SK-N-SH (cell line): ENCODE measurements at regions not wholly inside any gene's neighbourhood (a gene's known extent, or its start where the extent isn't known, plus 50 kb on each side); places are given as distances from the start of the nearest gene placed in this dataset.

Experiments used
- CTCF ChIA-PET: fragments of 300-600, 350-600 bp; formaldehyde crosslinking; extraction: SDS; loops from one replicate; lab custom pipeline; 2021; lab: Yijun Ruan, JAX
- POLR2A ChIA-PET: fragments of 350-600 bp; sonication (Branson Sonifier 250); formaldehyde crosslinking; extraction: SDS; loops from one replicate; lab custom pipeline; 2020; ENCODE audit warnings: antibody characterized with exemption, inconsistent platforms; lab: Yijun Ruan, JAX
- DNase-seq: peaks from one replicate; pipeline ENCODE4 v3.0.0; 2012
- H2AFZ ChIP-seq: fragments of 200-600 bp; sonication (generic); 2 replicates; pipeline ENCODE4 v1.8.1; 2016; ENCODE audit warnings: antibody characterized with exemption, mild to moderate bottlenecking, low read depth
- H3F3A ChIP-seq: fragments of 200-600 bp; sonication (generic); replicated peaks from 2 replicates; pipeline ENCODE3; 2016; ENCODE audit warnings: antibody characterized with exemption, mild to moderate bottlenecking; ENCODE audit not compliant: insufficient read depth
- H3K27ac ChIP-seq, 2 experiments: fragments of 200-500 bp in 1 of 2; fragments of 200-600 bp in 1 of 2; sonication (Bioruptor generic) in 1 of 2; sonication (generic), shearing (Covaris generic) in 1 of 2; 2 replicates each; pipeline versions ENCODE4 v1.5.1 to v1.6.1; 2014 to 2016; ENCODE audit warnings: low read depth in 2 of 2, inconsistent platforms in 1 of 2, low read length in 1 of 2, mild to moderate bottlenecking in 1 of 2, mixed read lengths in 1 of 2
- H3K27me3 ChIP-seq: fragments of 200-600 bp; sonication (generic), shearing (Covaris generic); 2 replicates; pipeline ENCODE4 v1.6.1; 2016; ENCODE audit warnings: mixed run types; ENCODE audit not compliant: insufficient read depth
- H3K36me3 ChIP-seq, 2 experiments: fragments of 200-500 bp in 1 of 2; fragments of 200-600 bp in 1 of 2; sonication (Bioruptor generic) in 1 of 2; sonication (generic) in 1 of 2; replicated peaks in 1 of 2; 2 replicates each; pipeline versions ENCODE3 to v1.5.1; 2014 to 2016; ENCODE audit warnings: low read length in 1 of 2, mild to moderate bottlenecking in 1 of 2; ENCODE audit not compliant: insufficient read depth in 2 of 2, control insufficient read depth in 1 of 2
- H3K4me1 ChIP-seq, 2 experiments: fragments of 200-500 bp in 1 of 2; fragments of 200-600 bp in 1 of 2; sonication (Bioruptor generic) in 1 of 2; sonication (generic), shearing (Covaris generic) in 1 of 2; 2 replicates each; pipeline versions ENCODE4 v1.5.1 to v1.6.1; 2014 to 2016; ENCODE audit warnings: low read depth in 1 of 2, low read length in 1 of 2, mixed run types in 1 of 2; ENCODE audit not compliant: insufficient read depth in 2 of 2, control insufficient read depth in 1 of 2
- H3K4me2 ChIP-seq: fragments of 200-600 bp; sonication (generic), shearing (Covaris generic); 2 replicates; pipeline ENCODE4 v1.6.1; 2017; ENCODE audit warnings: mixed run types
- H3K4me3 ChIP-seq, 2 experiments: fragments of 200-500 bp in 1 of 2; fragments of 200-600 bp in 1 of 2; sonication (Bioruptor generic) in 1 of 2; sonication (generic), shearing (Covaris generic) in 1 of 2; 2 replicates each; pipeline versions ENCODE4 v1.5.1 to v1.8.1; 2014 to 2016; ENCODE audit warnings: low read depth in 2 of 2, inconsistent platforms in 1 of 2, low read length in 1 of 2, mild to moderate bottlenecking in 1 of 2, mixed read lengths in 1 of 2, moderate library complexity in 1 of 2
- H3K79me2 ChIP-seq: fragments of 200-600 bp; sonication (generic); 2 replicates; pipeline ENCODE4 v1.8.1; 2017; ENCODE audit warnings: mild to moderate bottlenecking; ENCODE audit not compliant: insufficient read depth
- H3K9ac ChIP-seq: fragments of 200-600 bp; sonication (generic); 2 replicates; pipeline ENCODE4 v1.6.1; 2017; ENCODE audit warnings: mixed run types
- H3K9me2 ChIP-seq: fragments of 200-600 bp; sonication (generic); 2 replicates; pipeline ENCODE4 v1.6.1; 2017; ENCODE audit warnings: mixed run types
- H3K9me3 ChIP-seq: fragments of 200-600 bp; sonication (generic); 2 replicates; pipeline ENCODE4 v1.6.1; 2017; ENCODE audit warnings: mixed run types, mild to moderate bottlenecking, moderate library complexity
- H4K20me1 ChIP-seq: fragments of 200-600 bp; sonication (generic); 2 replicates; pipeline ENCODE4 v1.6.1; 2017; ENCODE audit warnings: mild to moderate bottlenecking, mixed run types; ENCODE audit not compliant: insufficient read depth
- CHD2 ChIP-seq: fragments of 150-350 bp; IDR thresholded peaks from 2 replicates; pipeline ENCODE4 v1.6.1; 2018; ENCODE audit warnings: low read length; ENCODE audit not compliant: partially characterized antibody
- EP300 ChIP-seq, 2 experiments: IDR thresholded peaks; 2 replicates each; pipeline versions ENCODE4 v1.4.0 to v1.6.1; 2012; ENCODE audit warnings: borderline replicate concordance in 1 of 2, low read depth in 1 of 2, low read length in 1 of 2
- FOXM1 ChIP-seq: IDR thresholded peaks from 2 replicates; pipeline ENCODE4 v1.4.0; 2012; ENCODE audit warnings: low read depth, mild to moderate bottlenecking
- MXI1 ChIP-seq: IDR thresholded peaks from 2 replicates; pipeline ENCODE4 v1.6.1; 2012; ENCODE audit warnings: mild to moderate bottlenecking, low read depth, low read length, improper control_type of control experiment
- NFIC ChIP-seq: IDR thresholded peaks from 2 replicates; pipeline ENCODE4 v1.4.0; 2012; ENCODE audit warnings: borderline replicate concordance
- NRF1 ChIP-seq: IDR thresholded peaks from 2 replicates; pipeline ENCODE4 v1.6.1; 2012; ENCODE audit warnings: low read depth, mild to moderate bottlenecking, low read length
- POLR2AphosphoS5 ChIP-seq: IDR thresholded peaks from 2 replicates; pipeline ENCODE4 v1.6.1; 2012; ENCODE audit warnings: low read depth, low read length
- RAD21 ChIP-seq: IDR thresholded peaks from 2 replicates; pipeline ENCODE4 v1.6.1; 2012; ENCODE audit warnings: mild to moderate bottlenecking, low read length
- SIN3A ChIP-seq: IDR thresholded peaks from 2 replicates; pipeline ENCODE4 v1.6.1; 2012; ENCODE audit warnings: low read depth, mild to moderate bottlenecking, low read length, moderate library complexity, borderline replicate concordance
- SMC3 ChIP-seq: IDR thresholded peaks from 2 replicates; pipeline ENCODE4 v1.6.1; 2012; ENCODE audit warnings: low read depth, low read length, improper control_type of control experiment
- TAF1 ChIP-seq: IDR thresholded peaks from 2 replicates; pipeline ENCODE4 v1.6.1; 2012; ENCODE audit warnings: low read depth, mild to moderate bottlenecking, low read length, moderate library complexity, borderline replicate concordance
- TCF12 ChIP-seq: IDR thresholded peaks from 2 replicates; pipeline ENCODE4 v1.4.0; 2012
- YY1 ChIP-seq: IDR thresholded peaks from 2 replicates; pipeline ENCODE4 v1.4.0; 2012; ENCODE audit warnings: low read depth, mild to moderate bottlenecking
- WGBS: methylation state at CpG from one replicate; pipeline ENCODE4 v1.1.6; 2017; ENCODE audit warnings: low lambda C conversion rate; 5-methylcytosine and 5-hydroxymethylcytosine counted together
- TF ChIP-seq, protein P1 (sequence below): fragments of 150-350 bp; IDR thresholded peaks from 2 replicates; pipeline ENCODE4 v1.6.1; 2016; ENCODE audit warnings: mild to moderate bottlenecking, low read depth, low read length
- TF ChIP-seq, protein P2 (sequence below): IDR thresholded peaks from 2 replicates; pipeline ENCODE4 v1.4.0; 2012; ENCODE audit warnings: low read depth, borderline replicate concordance
- TF ChIP-seq, protein P3 (sequence below): IDR thresholded peaks from 2 replicates; pipeline ENCODE4 v1.4.0; 2012; ENCODE audit warnings: low read depth
- TF ChIP-seq, protein P4 (sequence below): IDR thresholded peaks from 2 replicates; pipeline ENCODE4 v1.6.1; 2012; ENCODE audit warnings: mild to moderate bottlenecking, low read depth, low read length, moderate library complexity
- TF ChIP-seq, protein P5 (sequence below): IDR thresholded peaks from 2 replicates; pipeline ENCODE4; 2012
- TF ChIP-seq, protein P6 (sequence below): fragments of 200-600 bp; sonication (generic); IDR thresholded peaks from 2 replicates; pipeline ENCODE4 v1.6.1; 2017; ENCODE audit warnings: antibody characterized with exemption, mild to moderate bottlenecking, moderate library complexity

DNA sequence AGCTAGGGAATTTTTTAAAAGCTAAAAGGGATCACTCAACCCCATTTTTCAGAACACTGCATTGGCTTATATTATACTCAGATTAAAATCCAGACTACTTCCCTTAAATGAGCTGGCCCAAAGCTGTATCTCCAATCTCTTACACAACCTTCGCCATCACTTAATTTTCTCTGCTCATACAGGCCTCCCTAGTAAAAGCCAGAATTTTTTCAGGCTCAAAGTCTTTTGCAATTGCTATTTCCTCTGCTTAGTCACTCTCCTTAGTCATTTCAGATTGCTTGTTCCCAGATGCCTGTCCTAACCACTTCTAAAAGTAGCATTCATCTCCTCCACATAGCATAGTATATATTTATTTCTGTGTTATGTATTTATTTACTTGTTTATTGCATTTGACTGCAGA is 1587.9 kb upstream of the ADGRL3 start:
- no peak overlapping the region for H3K27ac ChIP-seq
- no peak for DNase-seq
- no peaks in the 10 kb centered on the region for H3F3A ChIP-seq
- no peaks in the 10 kb centered on the region for H3K9me3 ChIP-seq
- no peaks in the 10 kb centered on the region for H3K4me1 ChIP-seq
- H2AFZ ChIP-seq = no peak overlapping the region
- no peaks in the 10 kb centered on the region for H3K9me2 ChIP-seq
- no peak overlapping the region for H3K4me3 ChIP-seq
- POLR2A ChIA-PET = no interaction called here
- CTCF ChIA-PET = no interaction called here
- TF ChIP-seq TCF12 = no peak
- TF ChIP-seq EP300 (IDR thresholded peaks at IDR 0.05; ENCODE audit: borderline replicate concordance in 1 of 2, low read depth in 1 of 2, low read length in 1 of 2) = no peak
- TF ChIP-seq, protein P1, sequence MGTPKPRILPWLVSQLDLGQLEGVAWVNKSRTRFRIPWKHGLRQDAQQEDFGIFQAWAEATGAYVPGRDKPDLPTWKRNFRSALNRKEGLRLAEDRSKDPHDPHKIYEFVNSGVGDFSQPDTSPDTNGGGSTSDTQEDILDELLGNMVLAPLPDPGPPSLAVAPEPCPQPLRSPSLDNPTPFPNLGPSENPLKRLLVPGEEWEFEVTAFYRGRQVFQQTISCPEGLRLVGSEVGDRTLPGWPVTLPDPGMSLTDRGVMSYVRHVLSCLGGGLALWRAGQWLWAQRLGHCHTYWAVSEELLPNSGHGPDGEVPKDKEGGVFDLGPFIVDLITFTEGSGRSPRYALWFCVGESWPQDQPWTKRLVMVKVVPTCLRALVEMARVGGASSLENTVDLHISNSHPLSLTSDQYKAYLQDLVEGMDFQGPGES = no peak
- TF ChIP-seq, protein P2, sequence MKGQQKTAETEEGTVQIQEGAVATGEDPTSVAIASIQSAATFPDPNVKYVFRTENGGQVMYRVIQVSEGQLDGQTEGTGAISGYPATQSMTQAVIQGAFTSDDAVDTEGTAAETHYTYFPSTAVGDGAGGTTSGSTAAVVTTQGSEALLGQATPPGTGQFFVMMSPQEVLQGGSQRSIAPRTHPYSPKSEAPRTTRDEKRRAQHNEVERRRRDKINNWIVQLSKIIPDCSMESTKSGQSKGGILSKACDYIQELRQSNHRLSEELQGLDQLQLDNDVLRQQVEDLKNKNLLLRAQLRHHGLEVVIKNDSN = no peak
- TF ChIP-seq SMC3 = no peak
- no peak for TF ChIP-seq CHD2
- TF ChIP-seq, protein P3, sequence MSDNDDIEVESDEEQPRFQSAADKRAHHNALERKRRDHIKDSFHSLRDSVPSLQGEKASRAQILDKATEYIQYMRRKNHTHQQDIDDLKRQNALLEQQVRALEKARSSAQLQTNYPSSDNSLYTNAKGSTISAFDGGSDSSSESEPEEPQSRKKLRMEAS = no peak
- TF ChIP-seq, protein P4, sequence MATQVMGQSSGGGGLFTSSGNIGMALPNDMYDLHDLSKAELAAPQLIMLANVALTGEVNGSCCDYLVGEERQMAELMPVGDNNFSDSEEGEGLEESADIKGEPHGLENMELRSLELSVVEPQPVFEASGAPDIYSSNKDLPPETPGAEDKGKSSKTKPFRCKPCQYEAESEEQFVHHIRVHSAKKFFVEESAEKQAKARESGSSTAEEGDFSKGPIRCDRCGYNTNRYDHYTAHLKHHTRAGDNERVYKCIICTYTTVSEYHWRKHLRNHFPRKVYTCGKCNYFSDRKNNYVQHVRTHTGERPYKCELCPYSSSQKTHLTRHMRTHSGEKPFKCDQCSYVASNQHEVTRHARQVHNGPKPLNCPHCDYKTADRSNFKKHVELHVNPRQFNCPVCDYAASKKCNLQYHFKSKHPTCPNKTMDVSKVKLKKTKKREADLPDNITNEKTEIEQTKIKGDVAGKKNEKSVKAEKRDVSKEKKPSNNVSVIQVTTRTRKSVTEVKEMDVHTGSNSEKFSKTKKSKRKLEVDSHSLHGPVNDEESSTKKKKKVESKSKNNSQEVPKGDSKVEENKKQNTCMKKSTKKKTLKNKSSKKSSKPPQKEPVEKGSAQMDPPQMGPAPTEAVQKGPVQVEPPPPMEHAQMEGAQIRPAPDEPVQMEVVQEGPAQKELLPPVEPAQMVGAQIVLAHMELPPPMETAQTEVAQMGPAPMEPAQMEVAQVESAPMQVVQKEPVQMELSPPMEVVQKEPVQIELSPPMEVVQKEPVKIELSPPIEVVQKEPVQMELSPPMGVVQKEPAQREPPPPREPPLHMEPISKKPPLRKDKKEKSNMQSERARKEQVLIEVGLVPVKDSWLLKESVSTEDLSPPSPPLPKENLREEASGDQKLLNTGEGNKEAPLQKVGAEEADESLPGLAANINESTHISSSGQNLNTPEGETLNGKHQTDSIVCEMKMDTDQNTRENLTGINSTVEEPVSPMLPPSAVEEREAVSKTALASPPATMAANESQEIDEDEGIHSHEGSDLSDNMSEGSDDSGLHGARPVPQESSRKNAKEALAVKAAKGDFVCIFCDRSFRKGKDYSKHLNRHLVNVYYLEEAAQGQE = no peak
- no peak for TF ChIP-seq MXI1
- TF ChIP-seq, protein P5, sequence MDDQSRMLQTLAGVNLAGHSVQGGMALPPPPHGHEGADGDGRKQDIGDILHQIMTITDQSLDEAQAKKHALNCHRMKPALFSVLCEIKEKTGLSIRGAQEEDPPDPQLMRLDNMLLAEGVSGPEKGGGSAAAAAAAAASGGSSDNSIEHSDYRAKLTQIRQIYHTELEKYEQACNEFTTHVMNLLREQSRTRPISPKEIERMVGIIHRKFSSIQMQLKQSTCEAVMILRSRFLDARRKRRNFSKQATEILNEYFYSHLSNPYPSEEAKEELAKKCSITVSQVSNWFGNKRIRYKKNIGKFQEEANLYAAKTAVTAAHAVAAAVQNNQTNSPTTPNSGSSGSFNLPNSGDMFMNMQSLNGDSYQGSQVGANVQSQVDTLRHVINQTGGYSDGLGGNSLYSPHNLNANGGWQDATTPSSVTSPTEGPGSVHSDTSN = no peak
- no peak for TF ChIP-seq FOXM1
- WGBS = 18% methylated on average over 1 of the region's 1 CpG
- H3K27me3 ChIP-seq = no peaks in the 10 kb centered on the region
- no peak overlapping the region for H3K4me2 ChIP-seq
- H4K20me1 ChIP-seq = no peaks in the 10 kb centered on the region
- H3K79me2 ChIP-seq = no peaks in the 10 kb centered on the region
- H3K36me3 ChIP-seq = no peaks in the 10 kb centered on the region
- no peak overlapping the region for H3K9ac ChIP-seq

DNA sequence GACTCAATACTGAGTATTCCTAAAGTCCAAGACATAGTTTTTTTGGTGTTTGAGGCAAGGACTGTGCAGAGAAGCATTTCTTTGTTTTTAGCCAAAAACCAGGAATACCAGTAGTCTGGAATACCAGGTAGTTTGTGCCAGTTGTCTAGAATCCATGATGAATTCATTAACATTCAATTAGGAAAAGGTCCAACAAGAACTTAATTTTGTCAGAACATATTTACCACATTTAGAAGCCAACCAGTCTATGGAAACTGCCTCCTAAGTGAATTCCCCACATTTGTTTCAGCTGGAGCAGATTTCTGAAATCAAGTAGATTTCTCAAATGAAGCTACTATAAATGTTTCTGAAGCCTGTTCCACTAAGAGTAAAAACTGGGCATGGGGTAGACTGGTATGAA is 1584.8 kb upstream of the ADGRL3 start:
- H3K27me3 ChIP-seq = no peaks in the 10 kb centered on the region
- H3K9ac ChIP-seq = no peak overlapping the region
- no peaks in the 10 kb centered on the region for H3K36me3 ChIP-seq
- no peak for DNase-seq
- H3K9me2 ChIP-seq = no peaks in the 10 kb centered on the region
- H3K79me2 ChIP-seq = no peaks in the 10 kb centered on the region
- no peaks in the 10 kb centered on the region for H3K4me1 ChIP-seq
- no peak overlapping the region for H2AFZ ChIP-seq
- no peak overlapping the region for H3K4me3 ChIP-seq
- POLR2A ChIA-PET = no interaction called here
- H3K9me3 ChIP-seq = no peaks in the 10 kb centered on the region
- CTCF ChIA-PET = no interaction called here
- no peak overlapping the region for H3K27ac ChIP-seq
- H3K4me2 ChIP-seq = no peak overlapping the region
- no peaks in the 10 kb centered on the region for H4K20me1 ChIP-seq
- no peaks in the 10 kb centered on the region for H3F3A ChIP-seq
- TF ChIP-seq NFIC (no peak), NRF1 (no peak), POLR2AphosphoS5 (no peak), RAD21 (no peak), FOXM1 (no peak), TAF1 (no peak), SIN3A (no peak), CHD2 (no peak), YY1 (no peak), MXI1 (no peak)
- TF ChIP-seq, protein P5 = no peak
- TF ChIP-seq, protein P6, sequence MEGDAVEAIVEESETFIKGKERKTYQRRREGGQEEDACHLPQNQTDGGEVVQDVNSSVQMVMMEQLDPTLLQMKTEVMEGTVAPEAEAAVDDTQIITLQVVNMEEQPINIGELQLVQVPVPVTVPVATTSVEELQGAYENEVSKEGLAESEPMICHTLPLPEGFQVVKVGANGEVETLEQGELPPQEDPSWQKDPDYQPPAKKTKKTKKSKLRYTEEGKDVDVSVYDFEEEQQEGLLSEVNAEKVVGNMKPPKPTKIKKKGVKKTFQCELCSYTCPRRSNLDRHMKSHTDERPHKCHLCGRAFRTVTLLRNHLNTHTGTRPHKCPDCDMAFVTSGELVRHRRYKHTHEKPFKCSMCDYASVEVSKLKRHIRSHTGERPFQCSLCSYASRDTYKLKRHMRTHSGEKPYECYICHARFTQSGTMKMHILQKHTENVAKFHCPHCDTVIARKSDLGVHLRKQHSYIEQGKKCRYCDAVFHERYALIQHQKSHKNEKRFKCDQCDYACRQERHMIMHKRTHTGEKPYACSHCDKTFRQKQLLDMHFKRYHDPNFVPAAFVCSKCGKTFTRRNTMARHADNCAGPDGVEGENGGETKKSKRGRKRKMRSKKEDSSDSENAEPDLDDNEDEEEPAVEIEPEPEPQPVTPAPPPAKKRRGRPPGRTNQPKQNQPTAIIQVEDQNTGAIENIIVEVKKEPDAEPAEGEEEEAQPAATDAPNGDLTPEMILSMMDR = no peak
